Central memory CD8-positive, alpha-beta T cell (primary cell): ENCODE measurements at regions not wholly inside any gene's neighbourhood (a gene's known extent, or its start where the extent isn't known, plus 50 kb on each side); places are given as distances from the start of the nearest gene placed in this dataset.
"Not testable (repeated sequence)": the region's sequence is repeated elsewhere in the genome, so short reads cannot be mapped to it uniquely, and the experiment has no call there.

Experiments
- ATAC-seq: fragments of 150-1000 bp; cut with Tn5 transposase; replicated peaks from 2 replicates; pipeline ENCODE4 v1.10.0; 2022; ENCODE audit warnings: mild to moderate bottlenecking, moderate FRiP score, moderate number of reproducible peaks; ENCODE audit not compliant: poor library complexity, severe bottlenecking; ENCODE audit errors: extremely low read depth
- DNase-seq, 2 donors: peaks; one replicate each; pipeline ENCODE4 v3.0.0; 2021; ENCODE audit warnings: low spot score in 2 of 2
- H3K27ac Mint-ChIP-seq: one replicate; pipeline ENCODE4 v1.8.0; 2022; ENCODE audit warnings: low read depth, mild to moderate bottlenecking, moderate library complexity, mixed read lengths
- H3K27me3 Mint-ChIP-seq: one replicate; pipeline ENCODE4 v1.8.0; 2022; ENCODE audit warnings: mixed read lengths
- H3K36me3 Mint-ChIP-seq: one replicate; pipeline ENCODE4 v1.8.0; 2022; ENCODE audit warnings: mild to moderate bottlenecking, moderate library complexity, mixed read lengths; ENCODE audit not compliant: insufficient read depth
- H3K4me1 Mint-ChIP-seq: one replicate; pipeline ENCODE4 v1.8.0; 2022; ENCODE audit warnings: mixed read lengths
- H3K4me3 Mint-ChIP-seq: one replicate; pipeline ENCODE4 v1.8.0; 2022; ENCODE audit warnings: mild to moderate bottlenecking, moderate library complexity, mixed read lengths
- H3K9me3 Mint-ChIP-seq: one replicate; pipeline ENCODE4 v1.8.0; 2022; ENCODE audit warnings: mixed read lengths

- not testable (repeated sequence) for H3K27me3 Mint-ChIP-seq, H3K4me3 Mint-ChIP-seq, H3K9me3 Mint-ChIP-seq, H3K27ac Mint-ChIP-seq, DNase-seq, ATAC-seq, H3K36me3 Mint-ChIP-seq, H3K4me1 Mint-ChIP-seq
Observed at GRCh38 chr10:133689897-133690296, 63.3 kb upstream of the FRG2B start.

GRCh38 chr10:133688441-133688912 lies 61.9 kb upstream of the FRG2B start:
- not testable (repeated sequence) for H3K27me3 Mint-ChIP-seq, H3K9me3 Mint-ChIP-seq, H3K27ac Mint-ChIP-seq, H3K4me1 Mint-ChIP-seq, DNase-seq, H3K36me3 Mint-ChIP-seq, H3K4me3 Mint-ChIP-seq
- ATAC-seq = peak; percentile 34

- peak; percentile 21 for ATAC-seq
- H3K27me3 Mint-ChIP-seq, DNase-seq, H3K4me1 Mint-ChIP-seq, H3K9me3 Mint-ChIP-seq, H3K27ac Mint-ChIP-seq, H3K36me3 Mint-ChIP-seq, H3K4me3 Mint-ChIP-seq: not testable (repeated sequence)
Observed at GRCh38 chr10:133687689-133688440, 61.3 kb upstream of the FRG2B start.

GRCh38 chr10:133686992-133687391 lies 60.4 kb upstream of the FRG2B start:
- H3K36me3 Mint-ChIP-seq, H3K27me3 Mint-ChIP-seq, H3K4me3 Mint-ChIP-seq, H3K27ac Mint-ChIP-seq, H3K9me3 Mint-ChIP-seq, DNase-seq, H3K4me1 Mint-ChIP-seq: not testable (repeated sequence)
- ATAC-seq = peak; percentile 30
